ENCODE measurements at regions not wholly inside any gene's neighbourhood (a gene's known extent, or its start where the extent isn't known, plus 50 kb on each side); places are given as distances from the start of the nearest gene placed in this dataset.

DNA sequence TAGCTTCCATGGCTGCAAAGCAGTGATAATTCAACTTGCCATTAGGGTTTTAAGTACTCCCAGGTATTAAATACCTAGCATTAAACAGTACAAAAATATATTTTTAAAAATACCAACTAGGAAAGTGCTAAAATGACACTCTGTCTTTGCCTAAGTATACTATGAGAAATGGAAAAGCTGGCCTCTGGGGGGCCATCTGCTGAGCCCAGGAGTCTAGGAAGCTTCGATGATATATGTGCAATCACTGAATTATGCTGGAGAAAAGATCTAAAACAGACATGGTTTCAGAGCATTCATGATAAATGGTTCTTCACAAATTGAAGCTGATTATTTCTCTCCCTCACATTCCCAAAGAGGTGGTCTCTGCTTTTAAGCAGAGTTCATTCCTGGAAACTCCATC, 191.8 kb downstream of the OPA1 start:
- TF ChIP-seq TAF1 (conservative IDR thresholded peaks at IDR 0.05) (no peak), SP1 (IDR thresholded peaks at IDR 0.05) (no peak)
- TF ChIP-seq, protein P1, sequence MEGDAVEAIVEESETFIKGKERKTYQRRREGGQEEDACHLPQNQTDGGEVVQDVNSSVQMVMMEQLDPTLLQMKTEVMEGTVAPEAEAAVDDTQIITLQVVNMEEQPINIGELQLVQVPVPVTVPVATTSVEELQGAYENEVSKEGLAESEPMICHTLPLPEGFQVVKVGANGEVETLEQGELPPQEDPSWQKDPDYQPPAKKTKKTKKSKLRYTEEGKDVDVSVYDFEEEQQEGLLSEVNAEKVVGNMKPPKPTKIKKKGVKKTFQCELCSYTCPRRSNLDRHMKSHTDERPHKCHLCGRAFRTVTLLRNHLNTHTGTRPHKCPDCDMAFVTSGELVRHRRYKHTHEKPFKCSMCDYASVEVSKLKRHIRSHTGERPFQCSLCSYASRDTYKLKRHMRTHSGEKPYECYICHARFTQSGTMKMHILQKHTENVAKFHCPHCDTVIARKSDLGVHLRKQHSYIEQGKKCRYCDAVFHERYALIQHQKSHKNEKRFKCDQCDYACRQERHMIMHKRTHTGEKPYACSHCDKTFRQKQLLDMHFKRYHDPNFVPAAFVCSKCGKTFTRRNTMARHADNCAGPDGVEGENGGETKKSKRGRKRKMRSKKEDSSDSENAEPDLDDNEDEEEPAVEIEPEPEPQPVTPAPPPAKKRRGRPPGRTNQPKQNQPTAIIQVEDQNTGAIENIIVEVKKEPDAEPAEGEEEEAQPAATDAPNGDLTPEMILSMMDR (IDR thresholded peaks at IDR 0.05; ENCODE audit: low read depth, low read length, missing input control), result no peak
- TF ChIP-seq, protein P2, sequence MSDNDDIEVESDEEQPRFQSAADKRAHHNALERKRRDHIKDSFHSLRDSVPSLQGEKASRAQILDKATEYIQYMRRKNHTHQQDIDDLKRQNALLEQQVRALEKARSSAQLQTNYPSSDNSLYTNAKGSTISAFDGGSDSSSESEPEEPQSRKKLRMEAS (IDR thresholded peaks at IDR 0.05), result no peak

Measured in liver (tissue), 3 donors.